ENCODE measurements at regions not wholly inside any gene's neighbourhood (a gene's known extent, or its start where the extent isn't known, plus 50 kb on each side); places are given as distances from the start of the nearest gene placed in this dataset.

DNA sequence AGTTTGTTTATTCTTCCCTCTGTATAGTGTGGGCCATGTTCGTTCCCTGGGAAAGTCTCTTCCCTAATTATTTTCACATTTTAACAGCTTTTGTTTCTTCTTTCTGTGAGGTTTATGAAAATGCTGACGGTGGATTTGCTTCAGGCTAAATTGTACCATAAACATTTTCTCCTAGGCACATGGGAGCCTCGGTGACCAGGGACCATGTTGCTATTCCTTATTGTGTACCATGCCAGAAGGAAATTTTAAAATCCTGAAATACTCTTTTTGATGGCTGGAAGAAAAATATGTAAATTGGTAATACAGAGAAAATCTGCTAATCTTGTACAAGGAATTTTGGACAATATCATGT, 230.1 kb upstream of the JUN start:
- no peak overlapping the region for H3K4me3 ChIP-seq (replicated peaks; ENCODE audit: insufficient read depth, low read length)
- H3K27ac ChIP-seq (replicated peaks), result no peak overlapping the region
- no peaks in the 10 kb centered on the region for H3K27me3 ChIP-seq (ENCODE audit: insufficient read depth, poor library complexity, severe bottlenecking)
- TF ChIP-seq, protein P1, sequence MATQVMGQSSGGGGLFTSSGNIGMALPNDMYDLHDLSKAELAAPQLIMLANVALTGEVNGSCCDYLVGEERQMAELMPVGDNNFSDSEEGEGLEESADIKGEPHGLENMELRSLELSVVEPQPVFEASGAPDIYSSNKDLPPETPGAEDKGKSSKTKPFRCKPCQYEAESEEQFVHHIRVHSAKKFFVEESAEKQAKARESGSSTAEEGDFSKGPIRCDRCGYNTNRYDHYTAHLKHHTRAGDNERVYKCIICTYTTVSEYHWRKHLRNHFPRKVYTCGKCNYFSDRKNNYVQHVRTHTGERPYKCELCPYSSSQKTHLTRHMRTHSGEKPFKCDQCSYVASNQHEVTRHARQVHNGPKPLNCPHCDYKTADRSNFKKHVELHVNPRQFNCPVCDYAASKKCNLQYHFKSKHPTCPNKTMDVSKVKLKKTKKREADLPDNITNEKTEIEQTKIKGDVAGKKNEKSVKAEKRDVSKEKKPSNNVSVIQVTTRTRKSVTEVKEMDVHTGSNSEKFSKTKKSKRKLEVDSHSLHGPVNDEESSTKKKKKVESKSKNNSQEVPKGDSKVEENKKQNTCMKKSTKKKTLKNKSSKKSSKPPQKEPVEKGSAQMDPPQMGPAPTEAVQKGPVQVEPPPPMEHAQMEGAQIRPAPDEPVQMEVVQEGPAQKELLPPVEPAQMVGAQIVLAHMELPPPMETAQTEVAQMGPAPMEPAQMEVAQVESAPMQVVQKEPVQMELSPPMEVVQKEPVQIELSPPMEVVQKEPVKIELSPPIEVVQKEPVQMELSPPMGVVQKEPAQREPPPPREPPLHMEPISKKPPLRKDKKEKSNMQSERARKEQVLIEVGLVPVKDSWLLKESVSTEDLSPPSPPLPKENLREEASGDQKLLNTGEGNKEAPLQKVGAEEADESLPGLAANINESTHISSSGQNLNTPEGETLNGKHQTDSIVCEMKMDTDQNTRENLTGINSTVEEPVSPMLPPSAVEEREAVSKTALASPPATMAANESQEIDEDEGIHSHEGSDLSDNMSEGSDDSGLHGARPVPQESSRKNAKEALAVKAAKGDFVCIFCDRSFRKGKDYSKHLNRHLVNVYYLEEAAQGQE (IDR thresholded peaks at IDR 0.05; ENCODE audit: insufficient replicate concordance, low read depth), result no peak
- TF ChIP-seq SPI1 (IDR thresholded peaks at IDR 0.05; ENCODE audit: borderline replicate concordance, low read depth) (no peak), GABPA (IDR thresholded peaks at IDR 0.05; ENCODE audit: low read depth) (no peak), POLR2AphosphoS5 (IDR thresholded peaks at IDR 0.05; ENCODE audit: low read depth) (no peak)
- TF ChIP-seq, protein P2, sequence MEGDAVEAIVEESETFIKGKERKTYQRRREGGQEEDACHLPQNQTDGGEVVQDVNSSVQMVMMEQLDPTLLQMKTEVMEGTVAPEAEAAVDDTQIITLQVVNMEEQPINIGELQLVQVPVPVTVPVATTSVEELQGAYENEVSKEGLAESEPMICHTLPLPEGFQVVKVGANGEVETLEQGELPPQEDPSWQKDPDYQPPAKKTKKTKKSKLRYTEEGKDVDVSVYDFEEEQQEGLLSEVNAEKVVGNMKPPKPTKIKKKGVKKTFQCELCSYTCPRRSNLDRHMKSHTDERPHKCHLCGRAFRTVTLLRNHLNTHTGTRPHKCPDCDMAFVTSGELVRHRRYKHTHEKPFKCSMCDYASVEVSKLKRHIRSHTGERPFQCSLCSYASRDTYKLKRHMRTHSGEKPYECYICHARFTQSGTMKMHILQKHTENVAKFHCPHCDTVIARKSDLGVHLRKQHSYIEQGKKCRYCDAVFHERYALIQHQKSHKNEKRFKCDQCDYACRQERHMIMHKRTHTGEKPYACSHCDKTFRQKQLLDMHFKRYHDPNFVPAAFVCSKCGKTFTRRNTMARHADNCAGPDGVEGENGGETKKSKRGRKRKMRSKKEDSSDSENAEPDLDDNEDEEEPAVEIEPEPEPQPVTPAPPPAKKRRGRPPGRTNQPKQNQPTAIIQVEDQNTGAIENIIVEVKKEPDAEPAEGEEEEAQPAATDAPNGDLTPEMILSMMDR (IDR thresholded peaks at IDR 0.05; ENCODE audit: insufficient read depth, low read length), result no peak
- DNase-seq (ENCODE audit: low read depth in 1 of 2, low spot score in 1 of 2), result no peak

DNA sequence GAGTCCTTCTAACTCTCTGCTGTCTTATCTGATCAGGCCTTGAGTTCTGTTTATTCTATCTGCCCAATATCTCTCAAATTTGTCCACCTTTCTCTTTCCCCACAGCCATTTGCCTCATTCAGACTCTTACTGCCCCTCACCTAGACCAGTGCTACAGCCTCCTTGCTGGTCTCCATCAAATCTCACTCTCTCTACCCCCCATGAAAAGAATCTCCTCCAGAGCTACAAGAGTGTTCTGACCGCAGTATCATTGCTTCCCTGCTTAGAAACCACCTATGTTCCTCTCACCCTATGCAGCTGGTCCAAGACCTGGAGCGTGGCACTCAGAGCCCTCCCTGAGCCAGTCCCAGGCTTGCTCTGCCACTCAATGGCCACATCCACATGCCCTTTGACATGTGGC, 231.0 kb upstream of the JUN start:
- Histone ChIP-seq H3K4me3 (replicated peaks; ENCODE audit: insufficient read depth, low read length) (no peak overlapping the region), H3K27me3 (ENCODE audit: insufficient read depth, poor library complexity, severe bottlenecking) (no peaks in the 10 kb centered on the region), H3K27ac (replicated peaks) (no peak overlapping the region)
- no peak for DNase-seq (ENCODE audit: low read depth in 1 of 2, low spot score in 1 of 2)
- TF ChIP-seq, protein P2 (IDR thresholded peaks at IDR 0.05; ENCODE audit: insufficient read depth, low read length), result no peak
- TF ChIP-seq GABPA (IDR thresholded peaks at IDR 0.05; ENCODE audit: low read depth) (no peak), POLR2AphosphoS5 (IDR thresholded peaks at IDR 0.05; ENCODE audit: low read depth) (no peak), SPI1 (IDR thresholded peaks at IDR 0.05; ENCODE audit: borderline replicate concordance, low read depth) (no peak)
- TF ChIP-seq, protein P1 (IDR thresholded peaks at IDR 0.05; ENCODE audit: insufficient replicate concordance, low read depth), result no peak

DNA sequence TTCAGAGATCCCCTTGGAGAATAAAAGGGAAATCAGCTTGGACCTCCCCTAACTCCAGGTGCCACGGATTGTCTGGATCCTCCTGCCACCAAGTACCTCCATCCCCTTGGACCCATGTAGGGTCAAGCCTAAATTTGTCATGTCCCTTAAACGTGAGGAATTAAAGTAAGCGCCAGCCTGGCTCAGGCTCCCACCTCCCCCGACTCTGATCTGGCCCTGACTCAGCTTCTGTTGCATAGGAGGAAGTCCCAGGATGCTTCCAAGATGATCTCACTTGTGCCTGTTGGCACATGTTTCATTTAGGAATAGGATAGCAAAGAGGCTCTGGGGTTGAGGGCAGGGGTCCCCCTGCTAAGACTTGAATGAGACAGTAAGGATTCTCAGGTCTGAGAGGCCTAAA, 231.9 kb upstream of the JUN start:
- no peak overlapping the region for H3K27ac ChIP-seq (replicated peaks)
- no peak for DNase-seq (ENCODE audit: low read depth in 1 of 2, low spot score in 1 of 2)

More for the DNA sequence above, 231.9 kb upstream of the JUN start:
- Histone ChIP-seq H3K27me3 (ENCODE audit: insufficient read depth, poor library complexity, severe bottlenecking) (no peaks in the 10 kb centered on the region), H3K4me3 (replicated peaks; ENCODE audit: insufficient read depth, low read length) (no peak overlapping the region)
- no peak for TF ChIP-seq POLR2AphosphoS5 (IDR thresholded peaks at IDR 0.05; ENCODE audit: low read depth)
- TF ChIP-seq, protein P2 (IDR thresholded peaks at IDR 0.05; ENCODE audit: insufficient read depth, low read length), result no peak
- TF ChIP-seq, protein P1 (IDR thresholded peaks at IDR 0.05; ENCODE audit: insufficient replicate concordance, low read depth), result no peak
- no peak for TF ChIP-seq SPI1 (IDR thresholded peaks at IDR 0.05; ENCODE audit: borderline replicate concordance, low read depth)
- TF ChIP-seq GABPA (IDR thresholded peaks at IDR 0.05; ENCODE audit: low read depth), result no peak

Measured in HL-60 (cell line).